MM.1S (cell line): ENCODE measurements at regions not wholly inside any gene's neighbourhood (a gene's known extent, or its start where the extent isn't known, plus 50 kb on each side); places are given as distances from the start of the nearest gene placed in this dataset.

Experiments
- CTCF ChIP-seq: fragments of 300-600 bp; sonication (generic); IDR thresholded peaks from 2 replicates; pipeline ENCODE4 v1.5.1; 2016; ENCODE audit warnings: antibody characterized with exemption, low read length, mixed read lengths
- EZH2phosphoT487 ChIP-seq: fragments of 300-600 bp; sonication (generic); IDR thresholded peaks from 2 replicates; pipeline ENCODE4 v1.6.1; 2018; ENCODE audit warnings: antibody characterized with exemption, low read length

GRCh38 chr9:73349476-73349875 is 197.8 kb downstream of the ANXA1 start:
- TF ChIP-seq EZH2phosphoT487 (no peak), CTCF (no peak)
